ENCODE measurements at regions not wholly inside any gene's neighbourhood (a gene's known extent, or its start where the extent isn't known, plus 50 kb on each side); places are given as distances from the start of the nearest gene placed in this dataset.

DNA sequence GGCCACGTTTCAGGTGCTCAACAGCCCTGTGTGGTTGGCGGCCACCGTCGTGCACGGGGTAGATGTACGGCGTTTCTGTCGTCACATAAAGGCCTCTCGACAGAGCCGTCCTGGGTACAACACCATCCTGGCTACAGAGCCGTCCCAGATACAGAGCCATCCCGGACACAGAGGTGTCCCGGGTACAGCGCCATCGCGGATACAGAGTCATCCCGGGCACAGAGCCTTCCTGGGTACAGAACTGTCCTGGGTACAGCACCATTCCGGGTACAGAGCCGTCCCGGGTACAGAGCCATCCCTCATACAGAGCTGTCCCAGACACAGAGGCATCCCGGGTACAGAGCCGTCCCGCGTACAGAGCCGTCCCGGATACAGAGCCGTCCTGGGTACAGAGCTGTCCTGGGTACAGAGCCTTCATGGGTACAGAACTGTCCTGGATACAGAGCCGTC, 222.7 kb upstream of the SOX1 start:
- DNase-seq (ENCODE audit: extremely low read depth, low read depth), result no peak

DNA sequence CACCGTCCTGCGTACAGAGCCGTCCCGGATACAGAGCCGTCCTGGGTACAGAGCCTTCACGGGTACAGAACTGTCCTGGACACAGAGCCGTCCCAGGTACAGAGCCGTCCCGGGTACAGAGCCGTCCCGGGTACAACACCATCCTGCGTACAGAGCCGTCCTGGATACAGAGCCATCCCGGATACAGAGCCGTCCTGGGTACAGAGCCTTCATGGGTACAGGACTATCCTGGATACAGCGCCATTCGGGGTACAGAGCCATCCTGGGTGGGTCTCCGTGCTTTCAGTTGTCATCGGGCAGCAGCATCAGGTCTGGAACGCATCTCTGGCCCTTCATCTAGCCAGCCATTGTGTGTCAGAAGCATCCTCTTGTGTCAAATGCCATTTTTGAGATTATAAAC, 222.3 kb upstream of the SOX1 start:
- DNase-seq (ENCODE audit: extremely low read depth, low read depth), result no peak

DNA sequence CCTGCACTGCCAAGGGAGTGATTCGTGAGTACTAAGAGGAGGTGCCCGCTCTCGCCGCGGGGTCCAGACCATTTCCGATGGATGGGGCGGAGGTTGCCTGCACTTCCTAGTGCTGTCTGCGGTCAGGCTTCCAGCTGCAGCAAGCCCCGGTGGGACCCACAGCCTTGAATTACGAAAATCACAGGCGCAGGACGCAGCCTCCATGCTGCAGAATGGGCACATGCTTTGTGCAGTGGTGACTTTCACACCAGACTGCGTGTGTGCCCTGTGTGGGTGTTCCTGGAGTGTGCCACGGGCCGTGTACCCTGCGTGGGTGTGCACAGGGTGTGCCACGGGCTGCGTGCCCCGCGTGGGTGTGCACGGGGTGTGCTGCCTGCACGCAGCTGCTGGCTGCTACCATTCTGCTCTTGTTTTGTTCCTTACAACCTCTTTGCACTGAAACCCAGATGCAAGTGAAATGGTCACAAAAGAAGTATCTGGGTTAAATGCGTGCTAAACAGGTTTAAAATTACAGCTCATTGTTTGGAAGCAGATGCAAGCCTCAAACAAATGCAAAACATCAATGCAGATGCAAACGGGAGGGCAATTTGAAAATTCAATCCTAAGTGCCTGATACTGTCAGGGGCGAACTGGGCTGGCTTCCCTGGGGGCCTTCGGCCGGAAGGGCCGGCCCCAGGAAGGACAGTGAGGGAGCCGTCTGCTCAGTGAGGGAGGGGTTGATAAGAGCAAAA, 221.2 kb upstream of the SOX1 start:
- DNase-seq (ENCODE audit: extremely low read depth, low read depth), result no peak

DNA sequence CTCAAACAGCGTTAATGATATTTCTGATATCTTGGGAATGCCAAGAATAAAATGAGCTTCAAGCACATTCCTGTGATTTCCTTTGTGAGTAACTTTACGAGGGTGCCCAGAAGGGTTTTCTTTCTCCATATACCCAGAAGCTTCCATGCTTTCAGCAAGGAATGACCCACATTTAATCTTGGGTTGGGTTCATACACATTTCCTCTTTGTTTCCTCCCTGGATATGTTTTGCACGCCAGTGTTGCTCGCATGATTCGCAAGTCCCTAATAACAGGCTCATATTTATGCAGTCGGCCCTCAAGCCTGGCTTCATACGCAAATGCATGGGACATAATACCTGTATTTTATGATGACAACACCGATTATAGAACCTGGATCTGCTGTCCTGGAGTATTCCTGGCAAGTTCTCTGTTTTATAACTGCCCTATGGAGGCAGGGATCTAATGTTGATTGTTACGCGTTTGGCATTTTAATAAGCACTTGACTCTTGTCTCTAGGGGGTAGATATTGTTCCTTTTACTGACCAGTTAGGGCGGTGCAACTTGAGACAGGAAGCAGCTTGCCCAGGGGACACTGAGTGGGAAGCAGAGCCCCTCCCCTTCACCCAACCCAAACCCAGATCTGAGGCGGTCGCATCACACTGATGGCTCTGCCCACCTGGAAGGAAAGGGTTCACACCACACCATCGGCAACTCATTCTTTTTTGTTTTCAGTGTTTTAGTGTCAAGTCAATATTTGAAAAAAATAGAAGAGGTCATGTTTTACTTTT, 220.4 kb upstream of the SOX1 start:
- no peak for DNase-seq (ENCODE audit: extremely low read depth, low read depth)

GRCh38 chr13:111847964-111848363, 219.0 kb upstream of the SOX1 start:
- no peak for DNase-seq (ENCODE audit: extremely low read depth, low read depth)

- no peak for DNase-seq (ENCODE audit: extremely low read depth, low read depth)
These were observed 216.5 kb upstream of the SOX1 start for GRCh38 chr13:111850458-111850857.

GRCh38 chr13:111850976-111851375, 216.0 kb upstream of the SOX1 start:
- no peak for DNase-seq (ENCODE audit: extremely low read depth, low read depth)

DNA sequence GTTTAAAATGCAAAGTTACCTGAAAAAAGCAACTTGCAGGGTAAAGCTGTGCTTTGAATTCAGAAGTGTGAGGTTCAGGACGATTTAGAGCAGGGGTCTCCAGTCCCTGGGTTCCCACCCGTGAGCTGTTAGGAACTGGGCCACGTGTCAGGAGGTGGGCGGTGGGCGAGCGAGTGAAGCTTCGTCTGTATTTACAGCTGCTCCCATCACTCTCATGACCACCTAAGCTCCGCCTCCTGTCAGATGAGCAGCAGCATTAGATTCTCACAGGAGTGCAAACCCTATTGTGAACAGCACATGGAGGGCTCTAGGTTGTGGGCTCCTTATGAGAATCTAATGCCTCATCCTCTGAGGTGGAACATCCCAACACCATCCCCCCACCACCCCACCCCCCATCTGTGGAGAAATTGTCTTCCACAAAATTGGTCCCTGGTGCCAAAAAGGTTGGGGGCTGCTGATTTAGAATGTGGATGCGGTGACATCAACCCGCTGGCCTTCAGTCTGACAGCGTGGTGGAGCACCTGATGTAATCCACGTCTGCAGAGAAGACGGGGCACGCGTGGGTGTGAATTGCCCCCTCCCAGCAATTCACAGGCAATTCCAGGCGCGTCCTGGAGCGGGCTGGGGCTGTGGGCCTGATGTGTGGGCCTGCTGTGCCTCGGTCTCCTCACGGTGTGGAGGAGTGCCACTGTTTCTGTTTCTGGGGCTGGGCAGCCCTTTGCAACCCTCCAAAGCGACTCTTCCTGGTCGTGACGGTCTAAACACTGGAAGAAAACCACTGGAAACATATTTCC, 214.0 kb upstream of the SOX1 start:
- DNase-seq (ENCODE audit: extremely low read depth, low read depth), result no peak

DNA sequence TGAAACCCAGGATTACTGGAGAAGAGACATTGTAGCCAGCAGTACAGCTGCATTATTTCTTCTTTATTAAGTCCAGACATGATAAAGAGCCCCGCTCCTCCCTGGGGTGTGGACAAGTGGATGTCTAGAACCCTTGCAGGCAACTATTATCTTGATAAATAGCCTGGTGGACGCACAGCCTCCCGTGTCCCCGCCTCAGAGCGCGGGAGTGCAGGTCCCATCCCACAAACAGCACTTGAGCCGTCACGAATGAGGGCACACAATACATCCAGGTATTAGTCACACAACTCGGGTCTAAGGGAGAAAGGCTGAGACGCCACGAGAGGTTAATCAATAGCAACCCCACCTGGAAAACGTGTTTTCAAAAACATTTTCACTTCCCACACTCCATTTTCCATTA, 213.2 kb upstream of the SOX1 start:
- DNase-seq (ENCODE audit: extremely low read depth, low read depth), result no peak

GRCh38 chr13:111854403-111854802, 212.5 kb upstream of the SOX1 start:
- no peak for DNase-seq (ENCODE audit: extremely low read depth, low read depth)

DNA sequence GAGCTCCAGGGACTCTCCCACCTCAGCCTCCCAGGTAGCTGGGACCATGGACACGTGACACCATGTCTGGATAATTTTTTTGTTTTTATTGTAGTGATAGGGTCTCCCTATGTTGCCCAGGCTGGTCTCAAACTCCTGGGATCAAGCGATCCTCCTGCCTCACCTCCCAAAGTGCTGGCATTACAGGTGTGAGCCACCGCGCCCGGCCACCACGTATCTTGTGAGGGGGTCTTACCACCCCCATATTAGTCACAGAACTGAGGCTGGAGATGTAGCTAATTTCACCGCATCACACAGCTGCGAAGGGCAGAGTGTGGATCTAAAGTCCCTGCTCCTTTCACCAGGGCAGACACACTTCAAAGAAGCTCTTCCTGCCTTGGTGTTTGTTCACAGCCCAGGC, 211.8 kb upstream of the SOX1 start:
- no peak for DNase-seq (ENCODE audit: extremely low read depth, low read depth)

- DNase-seq (ENCODE audit: extremely low read depth, low read depth), result no peak
These were observed 211.2 kb upstream of the SOX1 start for GRCh38 chr13:111855786-111856185.

- no peak for DNase-seq (ENCODE audit: extremely low read depth, low read depth)
These were observed 210.4 kb upstream of the SOX1 start for GRCh38 chr13:111856571-111856970.

DNA sequence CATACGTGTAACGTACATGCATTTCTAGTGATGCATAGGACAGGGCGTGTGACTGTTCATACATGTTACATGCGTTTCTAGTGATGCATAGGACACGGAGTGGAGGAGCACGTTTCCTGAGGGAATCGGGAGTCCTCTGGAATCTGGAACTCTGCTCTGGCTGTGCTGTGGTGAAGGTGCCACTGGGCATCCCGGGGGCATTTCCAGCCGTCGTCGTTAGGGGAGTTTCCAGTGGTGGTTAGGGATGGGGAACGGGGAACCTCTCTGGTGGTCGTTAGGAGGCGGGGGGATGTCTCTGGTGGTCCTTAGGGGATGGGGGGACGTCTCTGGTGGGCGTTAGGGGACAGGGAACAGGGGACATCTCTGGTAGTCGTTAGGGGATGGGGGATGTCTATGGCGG, 209.6 kb upstream of the SOX1 start:
- DNase-seq (ENCODE audit: extremely low read depth, low read depth), result no peak

DNA sequence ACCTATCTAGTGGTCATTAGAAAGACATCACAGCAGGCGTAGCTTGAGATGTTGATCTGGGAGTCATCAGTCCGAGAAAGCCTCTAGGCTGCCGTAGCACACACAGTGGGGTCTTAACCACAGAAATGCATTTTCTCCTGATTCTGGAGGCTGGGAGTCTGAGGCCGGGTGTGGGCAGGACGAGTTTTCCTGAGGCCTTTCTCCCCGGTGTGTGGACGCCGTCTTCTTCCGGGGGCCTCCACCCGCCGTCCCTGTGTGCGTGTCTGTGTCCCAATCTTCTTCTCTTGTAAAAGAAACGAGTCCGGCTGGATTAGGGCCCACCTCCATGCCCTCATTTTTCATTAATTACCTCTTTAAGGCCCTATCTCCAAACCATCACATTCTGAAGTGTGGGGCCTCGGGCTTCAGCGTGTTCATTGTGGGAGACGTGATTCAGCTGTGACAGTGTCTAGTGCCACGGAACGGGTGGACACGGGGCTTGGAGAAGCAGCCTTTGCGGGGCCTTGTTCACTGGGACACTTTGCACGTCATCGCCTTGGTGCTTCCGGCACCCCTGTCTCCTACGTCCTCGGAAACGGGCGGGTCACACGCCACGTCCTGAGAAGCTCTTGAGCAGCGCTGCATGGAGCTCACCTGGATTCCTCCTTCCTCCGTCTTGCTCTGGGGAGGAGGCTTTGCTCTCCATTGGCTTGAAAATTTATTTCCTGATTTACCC, 208.9 kb upstream of the SOX1 start:
- DNase-seq (ENCODE audit: extremely low read depth, low read depth), result no peak

DNA sequence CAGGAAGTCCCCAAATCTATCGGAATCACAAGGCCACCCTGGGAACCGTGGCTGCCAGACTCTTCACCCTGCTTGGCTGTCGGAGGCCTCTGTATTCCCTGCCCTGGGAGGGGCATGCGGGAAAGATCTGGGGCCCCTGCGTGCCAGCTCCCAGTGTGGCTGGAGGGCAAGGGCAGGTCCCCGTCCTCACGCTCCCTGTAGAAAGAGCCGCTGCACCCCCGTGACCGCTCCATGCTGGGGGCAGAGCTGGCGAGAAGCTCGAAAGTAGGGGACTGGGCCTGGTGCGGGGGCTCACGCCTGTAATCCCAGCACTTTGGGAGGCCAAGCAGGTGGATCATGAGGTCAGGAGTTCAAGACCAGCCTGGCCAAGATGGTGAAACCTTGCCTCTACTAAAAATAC, 208.4 kb upstream of the SOX1 start:
- DNase-seq (ENCODE audit: extremely low read depth, low read depth), result no peak

DNA sequence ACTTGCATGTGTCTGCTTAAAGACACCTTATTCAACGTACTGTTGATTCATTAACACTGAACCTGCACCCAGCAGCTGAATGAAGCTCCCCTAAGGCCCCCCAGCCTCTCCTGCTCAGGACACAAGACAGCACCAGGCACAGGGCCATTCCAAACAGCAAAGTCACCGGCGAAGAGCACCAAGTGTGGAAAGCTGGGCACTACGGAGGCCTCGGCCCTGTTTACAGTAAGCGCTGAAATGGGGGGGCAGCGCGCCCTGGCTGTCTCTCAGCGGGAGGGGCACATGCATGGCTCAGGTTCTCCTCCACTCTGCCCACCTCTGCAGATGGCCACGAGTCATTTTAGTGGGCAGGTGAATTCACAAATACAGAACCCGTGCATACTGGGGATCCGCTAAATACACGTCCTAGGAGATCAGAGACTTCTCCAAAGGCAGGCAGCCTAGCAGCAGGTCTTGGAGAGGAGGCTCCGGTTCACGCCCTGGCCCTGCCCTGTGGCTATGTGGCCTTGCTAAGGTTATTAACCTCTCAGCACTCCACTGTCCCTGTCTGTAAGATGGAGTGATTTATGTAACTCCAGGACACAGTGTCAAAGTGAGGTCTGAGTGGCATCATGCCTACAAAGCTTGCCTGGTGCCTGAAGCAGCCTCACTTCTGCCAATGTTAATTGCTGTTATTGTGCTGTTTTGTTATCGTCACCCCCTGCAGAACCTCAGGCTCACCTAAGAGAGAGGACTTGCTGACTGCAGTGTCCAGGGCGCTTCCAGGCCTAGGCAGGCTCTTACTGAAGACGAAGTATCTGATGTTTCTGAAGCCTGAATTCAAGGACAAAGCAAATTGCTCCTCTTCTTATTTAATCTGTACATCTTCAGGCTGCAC, 207.4 kb upstream of the SOX1 start:
- no peak for DNase-seq (ENCODE audit: extremely low read depth, low read depth)

GRCh38 chr13:111860231-111860552, 206.8 kb upstream of the SOX1 start:
- no peak for DNase-seq (ENCODE audit: extremely low read depth, low read depth)

- no peak for DNase-seq (ENCODE audit: extremely low read depth, low read depth)
These were observed 205.6 kb upstream of the SOX1 start for GRCh38 chr13:111861319-111861718.

DNA sequence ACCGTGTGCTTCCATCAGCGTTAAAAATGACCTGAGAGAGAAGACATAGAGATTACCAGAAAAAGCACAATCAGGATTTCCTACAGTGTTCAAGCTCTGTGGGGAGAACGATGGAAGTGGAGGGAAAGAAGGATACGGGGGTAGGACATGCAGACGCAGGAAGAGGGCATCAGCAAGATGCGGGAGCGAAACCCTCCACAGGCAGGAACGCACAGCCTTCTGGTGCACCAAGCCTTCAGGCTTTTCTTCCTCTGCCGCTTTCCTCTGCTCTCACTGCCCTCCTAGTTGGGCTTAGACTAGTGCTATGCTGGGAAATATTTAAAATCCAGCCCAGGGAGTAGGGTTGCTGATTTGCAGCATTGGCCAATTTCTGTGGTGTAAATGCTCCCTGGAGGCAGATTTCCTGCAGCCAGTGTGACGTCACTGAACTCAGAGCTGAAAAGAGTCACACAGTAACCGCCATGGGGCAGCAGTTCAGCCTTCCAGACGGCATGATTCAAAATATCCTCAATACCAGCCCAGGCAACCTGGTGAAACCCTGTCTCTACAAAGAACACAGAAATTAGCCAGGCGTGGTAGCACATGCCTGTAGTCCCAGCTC, 205.1 kb upstream of the SOX1 start:
- DNase-seq (ENCODE audit: extremely low read depth, low read depth), result no peak

Measured in NCI-H460 (cell line).